Liver (tissue), 8 donors: ENCODE measurements at regions not wholly inside any gene's neighbourhood (a gene's known extent, or its start where the extent isn't known, plus 50 kb on each side); places are given as distances from the start of the nearest gene placed in this dataset.

Experiments
- DNase-seq: peaks from one replicate; pipeline ENCODE4 v3.0.0-alpha.2; 2017; ENCODE audit warnings: low spot score
- H3K27ac ChIP-seq, 2 donors: one replicate each; pipeline ENCODE4 v1.7.0; 2013; ENCODE audit warnings: inconsistent platforms in 2 of 2, low read length in 2 of 2, control low read depth in 1 of 2, low read depth in 1 of 2, mild to moderate bottlenecking in 1 of 2
- H3K27me3 ChIP-seq, 4 donors: one replicate each; pipeline versions ENCODE4 v1.6.1 to v1.7.0; 2013; ENCODE audit warnings: low read length in 3 of 4, inconsistent platforms in 1 of 4, mild to moderate bottlenecking in 1 of 4, moderate library complexity in 1 of 4; ENCODE audit not compliant: control insufficient read depth in 4 of 4, insufficient read depth in 4 of 4
- H3K36me3 ChIP-seq, 4 donors: one replicate each; pipeline versions ENCODE4 v1.6.1 to v1.7.0; 2013; ENCODE audit warnings: low read length in 3 of 4, mild to moderate bottlenecking in 3 of 4, low read depth in 1 of 4, moderate library complexity in 1 of 4; ENCODE audit not compliant: control insufficient read depth in 4 of 4, insufficient read depth in 3 of 4
- H3K4me1 ChIP-seq, 4 donors: one replicate each; pipeline versions ENCODE4 v1.6.1 to v1.7.0; 2013; ENCODE audit warnings: low read length in 3 of 4, mild to moderate bottlenecking in 3 of 4, moderate library complexity in 1 of 4; ENCODE audit not compliant: control insufficient read depth in 4 of 4, insufficient read depth in 4 of 4
- H3K4me3 ChIP-seq, 3 donors: one replicate each; pipeline versions ENCODE4 v1.6.1 to v1.7.0; 2013; ENCODE audit warnings: low read length in 3 of 3, control low read depth in 1 of 3, low read depth in 1 of 3, mild to moderate bottlenecking in 1 of 3
- H3K9ac ChIP-seq, 2 donors: one replicate each; pipeline ENCODE4 v1.7.0; 2013; ENCODE audit warnings: low read length in 2 of 2, mild to moderate bottlenecking in 2 of 2, moderate library complexity in 2 of 2, control low read depth in 1 of 2, low read depth in 1 of 2
- H3K9me3 ChIP-seq, 4 donors: one replicate each; pipeline versions ENCODE4 v1.6.1 to v1.7.0; 2013; ENCODE audit warnings: low read length in 3 of 4; ENCODE audit not compliant: control insufficient read depth in 4 of 4
- ATF3 ChIP-seq: IDR thresholded peaks from 2 replicates; pipeline ENCODE4 v1.6.1; 2016; ENCODE audit warnings: antibody characterized with exemption
- EGR1 ChIP-seq, 2 donors: IDR thresholded peaks; 2 replicates each; pipeline ENCODE4 v1.6.1; 2016 to 2018; ENCODE audit warnings: antibody characterized with exemption in 2 of 2, low read depth in 2 of 2
- GABPA ChIP-seq, 2 donors: IDR thresholded peaks in 1 of 2; conservative IDR thresholded peaks in 1 of 2; 2 replicates each; pipeline ENCODE4 v1.6.1; 2016; ENCODE audit warnings: antibody characterized with exemption in 2 of 2, mild to moderate bottlenecking in 1 of 2, moderate library complexity in 1 of 2
- HNF4A ChIP-seq, 2 donors: conservative IDR thresholded peaks; 2 replicates each; pipeline ENCODE4 v1.6.1; 2016; ENCODE audit warnings: antibody characterized with exemption in 2 of 2, mild to moderate bottlenecking in 2 of 2
- HNF4G ChIP-seq: IDR thresholded peaks from 2 replicates; pipeline ENCODE4 v1.6.1; 2016; ENCODE audit warnings: antibody characterized with exemption
- JUND ChIP-seq, 2 donors: IDR thresholded peaks; 2 replicates each; pipeline ENCODE4 v1.6.1; 2016; ENCODE audit warnings: antibody characterized with exemption in 2 of 2
- NR2F2 ChIP-seq: IDR thresholded peaks from 2 replicates; pipeline ENCODE4 v1.6.1; 2016; ENCODE audit warnings: antibody characterized with exemption
- RAD21 ChIP-seq, 2 donors: IDR thresholded peaks; 2 replicates each; pipeline ENCODE4 v1.6.1; 2016; ENCODE audit warnings: antibody characterized with exemption in 2 of 2, mild to moderate bottlenecking in 2 of 2
- REST ChIP-seq: IDR thresholded peaks from 2 replicates; pipeline ENCODE4 v1.6.1; 2016; ENCODE audit warnings: antibody characterized with exemption, mild to moderate bottlenecking
- RXRA ChIP-seq, 2 donors: IDR thresholded peaks; 2 replicates each; pipeline ENCODE4 v1.6.1; 2017 to 2018; ENCODE audit warnings: antibody characterized with exemption in 2 of 2, mild to moderate bottlenecking in 1 of 2
- SP1 ChIP-seq: IDR thresholded peaks from 2 replicates; pipeline ENCODE4 v1.6.1; 2018; ENCODE audit warnings: antibody characterized with exemption, mild to moderate bottlenecking
- TAF1 ChIP-seq: conservative IDR thresholded peaks from 2 replicates; pipeline ENCODE4 v1.6.1; 2016; ENCODE audit warnings: antibody characterized with exemption, mild to moderate bottlenecking
- ZBTB33 ChIP-seq: IDR thresholded peaks from 2 replicates; pipeline ENCODE4 v1.6.1; 2016; ENCODE audit warnings: antibody characterized with exemption
- WGBS: extraction: QIAGEN DNeasy Blood & Tissue Kit; methylation state at CpG from one replicate; pipeline ENCODE4 v1.1.7; 2013; 5-methylcytosine and 5-hydroxymethylcytosine counted together
- TF ChIP-seq, protein P1 (sequence below): IDR thresholded peaks from 2 replicates; pipeline ENCODE4 v1.6.1; 2016; ENCODE audit warnings: antibody characterized with exemption
- TF ChIP-seq, protein P2 (sequence below): fragments of 150-350 bp; IDR thresholded peaks from 2 replicates; pipeline ENCODE4 v1.5.1; 2017; ENCODE audit warnings: improper control_type of control experiment, low read depth, low read length; ENCODE audit not compliant: missing input control
- donor health status: healthy.
- donor health status: healthy.
- donor health status: healthy.
- donor health status: healthy.
- donor health status: healthy.

DNA sequence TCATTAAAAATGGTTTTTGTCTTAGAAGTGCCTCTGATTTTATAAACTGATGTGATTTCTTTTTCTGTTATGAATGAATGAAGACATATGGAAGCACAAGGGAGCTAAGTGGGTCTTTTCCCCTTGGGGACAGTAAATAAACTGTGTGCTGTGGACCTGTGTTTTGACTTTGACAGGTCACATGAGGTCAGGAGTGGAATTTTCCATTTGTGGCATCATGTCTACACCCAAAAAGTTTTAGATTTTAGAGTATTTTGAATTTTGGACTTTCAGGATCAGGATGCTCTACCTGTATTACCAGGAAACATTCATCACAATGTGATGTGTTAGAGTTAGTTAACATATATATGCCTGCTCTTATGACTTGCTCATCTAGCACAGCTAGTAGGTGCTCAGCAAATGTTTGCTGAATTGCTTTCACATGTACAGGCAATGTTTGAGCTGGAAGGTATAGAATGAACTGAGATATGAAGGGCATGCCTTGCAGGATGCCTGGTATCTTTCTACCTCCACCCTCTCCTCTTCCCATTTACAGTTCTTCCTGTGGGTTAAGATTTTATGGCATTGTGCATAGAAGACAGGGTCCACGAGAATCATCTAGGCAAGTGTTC lies 73.2 kb upstream of the NR3C1 start:
- Histone ChIP-seq H3K9me3 (no peaks in the 10 kb centered on the region), H3K4me1 (peaks cover 4 to 8% (median 6%) of the 10 kb centered on the region in 4 donors), H3K9ac (no peak overlapping the region), H3K4me3 (no peak overlapping the region), H3K27ac (no peak overlapping the region), H3K36me3 (no peaks in the 10 kb centered on the region), H3K27me3 (no peaks in the 10 kb centered on the region)
- WGBS = 95% methylated on average over 1 of the region's 1 CpG
- TF ChIP-seq, protein P1, sequence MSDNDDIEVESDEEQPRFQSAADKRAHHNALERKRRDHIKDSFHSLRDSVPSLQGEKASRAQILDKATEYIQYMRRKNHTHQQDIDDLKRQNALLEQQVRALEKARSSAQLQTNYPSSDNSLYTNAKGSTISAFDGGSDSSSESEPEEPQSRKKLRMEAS = no peak
- TF ChIP-seq GABPA (IDR thresholded peaks at IDR 0.05 in 1 of 2, conservative IDR thresholded peaks at IDR 0.05 in 1 of 2) (no peak), SP1 (no peak), HNF4A (conservative IDR thresholded peaks at IDR 0.05) (no peak), RXRA (IDR thresholded peaks at IDR 0.05) (no peak), NR2F2 (no peak), EGR1 (IDR thresholded peaks at IDR 0.05; ENCODE audit: low read depth in 2 of 2) (no peak), REST (no peak), ATF3 (no peak), HNF4G (no peak)
- no peak for DNase-seq

DNA sequence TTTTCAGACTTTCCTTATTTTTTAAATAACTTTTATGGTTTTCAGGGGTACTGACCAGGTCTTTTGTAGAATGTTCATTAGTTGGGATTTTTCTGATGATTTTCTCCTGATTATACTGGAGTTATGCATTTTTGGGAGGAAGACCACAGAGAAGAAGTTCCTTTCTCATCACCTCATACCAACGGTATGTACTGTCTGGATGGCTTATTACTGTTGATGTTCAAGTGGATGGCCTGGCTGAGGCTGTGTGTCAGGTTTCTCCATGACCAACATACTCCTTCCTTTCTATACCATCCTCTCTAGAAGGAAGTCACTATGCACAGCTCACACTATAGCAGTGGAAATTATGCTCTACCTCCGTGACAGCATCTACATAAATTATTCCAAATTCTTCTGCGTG lies 71.1 kb upstream of the NR3C1 start:
- no peaks in the 10 kb centered on the region for H3K4me1 ChIP-seq
- H3K9me3 ChIP-seq = no peaks in the 10 kb centered on the region
- H3K9ac ChIP-seq = no peak overlapping the region
- no peaks in the 10 kb centered on the region for H3K27me3 ChIP-seq
- WGBS = 82% methylated on average over 3 of the region's 3 CpGs
- H3K27ac ChIP-seq = no peak overlapping the region
- no peak overlapping the region for H3K4me3 ChIP-seq
- H3K36me3 ChIP-seq = no peaks in the 10 kb centered on the region
- no peak for TF ChIP-seq RXRA (IDR thresholded peaks at IDR 0.05)
- no peak for TF ChIP-seq TAF1
- no peak for TF ChIP-seq REST
- no peak for TF ChIP-seq HNF4G
- no peak for TF ChIP-seq RAD21 (IDR thresholded peaks at IDR 0.05)
- no peak for TF ChIP-seq JUND (IDR thresholded peaks at IDR 0.05)
- no peak for TF ChIP-seq ATF3
- TF ChIP-seq GABPA (IDR thresholded peaks at IDR 0.05 in 1 of 2, conservative IDR thresholded peaks at IDR 0.05 in 1 of 2) = no peak
- no peak for TF ChIP-seq NR2F2
- TF ChIP-seq, protein P1 = no peak
- no peak for TF ChIP-seq ZBTB33
- TF ChIP-seq, protein P2, sequence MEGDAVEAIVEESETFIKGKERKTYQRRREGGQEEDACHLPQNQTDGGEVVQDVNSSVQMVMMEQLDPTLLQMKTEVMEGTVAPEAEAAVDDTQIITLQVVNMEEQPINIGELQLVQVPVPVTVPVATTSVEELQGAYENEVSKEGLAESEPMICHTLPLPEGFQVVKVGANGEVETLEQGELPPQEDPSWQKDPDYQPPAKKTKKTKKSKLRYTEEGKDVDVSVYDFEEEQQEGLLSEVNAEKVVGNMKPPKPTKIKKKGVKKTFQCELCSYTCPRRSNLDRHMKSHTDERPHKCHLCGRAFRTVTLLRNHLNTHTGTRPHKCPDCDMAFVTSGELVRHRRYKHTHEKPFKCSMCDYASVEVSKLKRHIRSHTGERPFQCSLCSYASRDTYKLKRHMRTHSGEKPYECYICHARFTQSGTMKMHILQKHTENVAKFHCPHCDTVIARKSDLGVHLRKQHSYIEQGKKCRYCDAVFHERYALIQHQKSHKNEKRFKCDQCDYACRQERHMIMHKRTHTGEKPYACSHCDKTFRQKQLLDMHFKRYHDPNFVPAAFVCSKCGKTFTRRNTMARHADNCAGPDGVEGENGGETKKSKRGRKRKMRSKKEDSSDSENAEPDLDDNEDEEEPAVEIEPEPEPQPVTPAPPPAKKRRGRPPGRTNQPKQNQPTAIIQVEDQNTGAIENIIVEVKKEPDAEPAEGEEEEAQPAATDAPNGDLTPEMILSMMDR = no peak
- TF ChIP-seq EGR1 (IDR thresholded peaks at IDR 0.05; ENCODE audit: low read depth in 2 of 2) = no peak
- no peak for TF ChIP-seq SP1
- DNase-seq = no peak
